GM13977 (cell line): ENCODE measurements at regions not wholly inside any gene's neighbourhood (a gene's known extent, or its start where the extent isn't known, plus 50 kb on each side); places are given as distances from the start of the nearest gene placed in this dataset.

Experiments
- DNase-seq: peaks from one replicate; pipeline ENCODE4 v3.0.0; 2012; ENCODE audit warnings: low spot score
- in situ Hi-C: fragments of 300-500 bp; cut with MboI; formaldehyde crosslinking; loops from one replicate; pipeline ENCODE4 v1.12.0; 2022; ENCODE audit warnings: low sequenced_read_pairs, low pct_unique_long_range_greater_than_20kb, mixed read lengths, inconsistent platforms; ENCODE audit not compliant: unreplicated experiment
- TF ChIP-seq, protein P1 (sequence below): IDR thresholded peaks from 2 replicates; pipeline ENCODE4 v1.5.1; 2012; ENCODE audit warnings: mild to moderate bottlenecking, control low read depth; ENCODE audit not compliant: insufficient read depth; ENCODE audit errors: extremely low read depth, missing control alignments

DNA sequence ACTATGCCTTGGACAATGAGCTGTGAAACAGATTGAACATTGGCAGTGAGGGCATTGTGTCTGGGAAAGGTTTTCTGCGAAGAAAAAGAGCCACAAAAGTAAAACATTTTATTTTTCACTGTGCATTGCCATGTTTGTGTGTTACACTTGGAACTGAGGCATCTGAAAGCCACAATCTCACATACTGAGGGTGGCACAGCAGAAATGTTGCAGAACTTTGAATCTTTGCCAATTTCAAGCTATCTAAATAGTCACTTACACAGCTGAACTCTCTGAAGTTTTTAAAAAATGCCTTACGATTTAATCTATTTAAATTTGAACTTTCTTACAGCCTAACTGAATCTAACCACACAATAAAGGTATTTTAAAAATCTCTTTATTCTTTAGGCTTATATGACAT, 154.1 kb upstream of the GRM7 start:
- in situ Hi-C loops = no loop called here

DNA sequence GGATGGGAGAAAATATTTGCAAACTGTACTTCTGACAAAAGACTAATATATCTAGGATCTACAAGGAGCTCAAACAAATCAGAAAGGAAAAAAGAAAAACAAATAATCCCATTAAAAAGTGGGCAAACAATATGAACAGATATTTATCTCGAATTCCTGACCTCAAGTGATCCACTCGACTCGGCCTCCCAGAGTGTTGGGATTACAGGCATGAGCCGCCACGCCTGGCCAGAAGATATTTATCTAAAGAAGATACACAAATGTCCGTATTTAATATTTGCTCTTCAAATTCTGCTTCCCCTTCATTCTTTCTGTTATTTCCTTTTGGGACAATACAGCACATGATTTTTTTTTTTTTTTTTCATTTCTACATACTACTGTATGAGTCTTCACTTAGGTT, 151.7 kb upstream of the GRM7 start:
- in situ Hi-C loops = no loop called here
- TF ChIP-seq, protein P1, sequence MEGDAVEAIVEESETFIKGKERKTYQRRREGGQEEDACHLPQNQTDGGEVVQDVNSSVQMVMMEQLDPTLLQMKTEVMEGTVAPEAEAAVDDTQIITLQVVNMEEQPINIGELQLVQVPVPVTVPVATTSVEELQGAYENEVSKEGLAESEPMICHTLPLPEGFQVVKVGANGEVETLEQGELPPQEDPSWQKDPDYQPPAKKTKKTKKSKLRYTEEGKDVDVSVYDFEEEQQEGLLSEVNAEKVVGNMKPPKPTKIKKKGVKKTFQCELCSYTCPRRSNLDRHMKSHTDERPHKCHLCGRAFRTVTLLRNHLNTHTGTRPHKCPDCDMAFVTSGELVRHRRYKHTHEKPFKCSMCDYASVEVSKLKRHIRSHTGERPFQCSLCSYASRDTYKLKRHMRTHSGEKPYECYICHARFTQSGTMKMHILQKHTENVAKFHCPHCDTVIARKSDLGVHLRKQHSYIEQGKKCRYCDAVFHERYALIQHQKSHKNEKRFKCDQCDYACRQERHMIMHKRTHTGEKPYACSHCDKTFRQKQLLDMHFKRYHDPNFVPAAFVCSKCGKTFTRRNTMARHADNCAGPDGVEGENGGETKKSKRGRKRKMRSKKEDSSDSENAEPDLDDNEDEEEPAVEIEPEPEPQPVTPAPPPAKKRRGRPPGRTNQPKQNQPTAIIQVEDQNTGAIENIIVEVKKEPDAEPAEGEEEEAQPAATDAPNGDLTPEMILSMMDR = no peak
- DNase-seq = no peak

More for the DNA sequence above, 154.1 kb upstream of the GRM7 start:
- DNase-seq = no peak
- TF ChIP-seq, protein P1 = no peak

DNA sequence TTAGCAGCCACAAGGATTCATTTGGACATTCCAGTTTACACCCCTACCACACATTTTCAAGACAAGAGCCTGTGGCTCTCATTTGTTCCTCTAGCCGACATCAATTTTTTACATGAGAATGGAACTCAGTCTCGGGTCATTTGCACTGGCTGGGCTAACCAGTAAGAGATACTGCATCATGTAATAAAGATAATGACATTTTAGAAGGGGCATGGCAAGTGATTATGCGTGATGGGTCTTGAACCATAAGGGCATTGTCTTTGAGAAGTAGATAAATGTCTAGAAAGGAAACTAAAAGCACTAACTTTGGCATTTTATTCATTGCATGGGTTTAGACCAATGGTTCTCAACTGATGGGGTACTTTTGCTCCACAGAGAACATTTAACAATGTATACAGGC, 146.0 kb upstream of the GRM7 start:
- DNase-seq = no peak
- in situ Hi-C loops = no loop called here
- TF ChIP-seq, protein P1 = no peak

DNA sequence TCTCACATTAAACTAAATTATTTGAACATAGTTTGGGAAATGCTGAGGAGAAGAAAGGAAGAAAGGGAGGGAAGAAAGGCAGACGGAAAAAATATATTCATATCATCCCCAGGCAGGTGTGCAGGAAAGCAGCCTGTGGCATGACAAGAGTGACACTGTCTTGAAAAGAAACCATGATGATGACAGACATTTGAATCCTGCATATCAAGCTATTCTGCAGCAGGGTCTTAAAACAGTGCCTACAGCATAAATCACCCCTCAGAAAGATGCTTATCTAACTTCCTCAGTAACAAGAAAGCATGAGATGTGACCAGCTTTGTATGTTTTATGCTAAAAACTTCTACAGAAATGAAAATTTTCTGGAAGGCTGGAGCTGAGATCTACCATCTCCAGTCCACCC, 144.5 kb upstream of the GRM7 start:
- no peak for DNase-seq
- TF ChIP-seq, protein P1 = no peak
- in situ Hi-C loops = no loop called here

DNA sequence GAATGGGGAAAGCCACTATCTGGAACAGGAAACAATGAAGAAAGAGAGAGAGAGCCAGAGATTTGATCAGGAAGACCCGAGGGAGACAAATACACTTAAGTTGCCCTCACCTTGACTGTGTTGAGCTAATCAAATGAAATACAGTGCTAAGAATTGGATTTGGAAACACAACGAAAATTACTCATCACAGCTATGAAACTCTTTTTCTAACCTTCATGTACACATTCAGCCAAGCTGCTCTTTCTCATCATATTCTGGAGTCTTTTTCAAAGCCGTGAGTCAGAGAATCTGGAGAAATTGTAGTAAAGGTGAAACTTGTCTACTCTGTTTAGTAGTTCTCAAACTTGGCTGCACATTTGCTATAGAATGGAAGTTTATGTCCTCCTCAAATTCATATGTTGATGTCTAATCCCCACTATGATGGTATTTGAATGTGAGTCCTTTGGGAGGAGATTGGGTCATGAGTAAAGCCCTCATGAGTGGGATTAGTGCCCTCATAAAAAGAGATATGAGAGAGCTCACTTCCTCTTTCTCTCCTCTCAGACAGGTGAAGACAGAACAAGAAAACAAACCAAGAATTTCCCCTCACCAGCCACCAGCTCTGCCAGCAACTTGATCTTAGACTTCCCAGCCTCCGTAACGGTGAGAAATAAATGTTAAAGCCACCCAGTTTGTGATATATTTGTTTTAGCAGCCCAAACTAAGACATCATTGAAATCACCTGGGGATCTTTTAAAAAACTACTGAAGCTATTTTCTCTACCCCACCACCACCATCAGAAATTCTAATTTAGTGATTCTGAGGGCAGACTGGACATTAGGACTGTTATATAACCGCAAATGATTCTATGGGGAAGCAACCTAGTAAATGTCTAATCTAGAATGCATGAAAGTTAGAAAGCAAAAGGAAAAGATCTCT, 143.6 kb upstream of the GRM7 start:
- in situ Hi-C loops = no loop called here
- TF ChIP-seq, protein P1 = no peak
- peak; percentile 28 for DNase-seq

DNA sequence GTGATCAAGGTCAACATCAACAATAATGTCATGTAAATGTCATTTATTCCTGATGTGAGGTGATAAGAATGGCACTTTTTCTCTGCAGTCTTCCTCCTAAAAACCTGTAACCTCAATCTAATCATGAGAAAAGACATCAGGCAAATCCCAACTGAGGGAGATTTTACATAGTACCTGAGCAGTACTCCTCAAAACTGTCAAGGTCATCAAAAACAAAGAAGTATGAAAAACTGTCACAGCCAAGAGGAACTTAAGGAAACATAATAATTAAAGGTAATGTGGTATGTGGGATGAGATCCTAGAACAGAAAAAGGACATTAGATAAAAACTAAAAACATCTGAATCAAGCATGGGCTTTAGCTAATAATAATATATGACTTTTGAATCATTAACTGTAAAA, 140.9 kb upstream of the GRM7 start:
- TF ChIP-seq, protein P1 = no peak
- DNase-seq = no peak
- in situ Hi-C loops = no loop called here

DNA sequence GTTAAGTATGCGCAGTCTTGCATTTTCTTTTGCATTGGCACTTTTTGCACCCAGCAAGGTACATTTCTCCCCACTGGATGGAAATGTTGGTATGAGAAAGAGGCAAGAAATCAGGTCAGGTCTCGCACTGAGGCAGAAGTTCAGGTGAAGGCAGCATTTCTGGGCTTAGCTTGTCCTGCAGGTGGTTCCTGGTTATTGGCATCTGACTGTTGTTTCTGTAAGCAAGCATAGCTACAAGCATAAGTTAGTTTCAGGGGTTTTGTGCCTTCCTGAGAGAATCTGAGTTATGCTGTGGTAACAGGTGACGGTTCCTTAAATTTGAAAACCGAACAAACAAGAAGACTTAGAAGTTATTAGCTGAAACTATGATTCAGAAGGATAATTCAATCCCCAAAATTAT, 139.4 kb upstream of the GRM7 start:
- TF ChIP-seq, protein P1 = no peak
- in situ Hi-C loops = no loop called here
- no peak for DNase-seq
